Mesenchymal stem cell (in vitro differentiated cells and primary cell): ENCODE measurements at regions not wholly inside any gene's neighbourhood (a gene's known extent, or its start where the extent isn't known, plus 50 kb on each side); places are given as distances from the start of the nearest gene placed in this dataset.

Experiments
- DNase-seq: peaks from one replicate; pipeline ENCODE4 v3.0.0-alpha.2; 2013
- H2AFZ ChIP-seq: one replicate; pipeline ENCODE4 v1.6.1; 2013; ENCODE audit warnings: low read depth, mild to moderate bottlenecking, control low read depth, inconsistent platforms, low read length, moderate library complexity
- H2AK5ac ChIP-seq: 2 replicates; pipeline ENCODE4 v1.6.1; 2013; ENCODE audit warnings: low read length, moderate library complexity, mild to moderate bottlenecking, inconsistent platforms; ENCODE audit not compliant: severe bottlenecking
- H2BK120ac ChIP-seq: one replicate; pipeline ENCODE4 v1.6.1; 2013; ENCODE audit warnings: low read depth, mild to moderate bottlenecking, inconsistent platforms, low read length, moderate library complexity
- H2BK12ac ChIP-seq, 2 experiments: one replicate each; pipeline ENCODE4 v1.6.1; 2013; ENCODE audit warnings: inconsistent platforms in 2 of 2, low read length in 2 of 2, mild to moderate bottlenecking in 2 of 2, moderate library complexity in 2 of 2, control low read depth in 1 of 2
- H2BK15ac ChIP-seq: one replicate; pipeline ENCODE4 v1.6.1; 2013; ENCODE audit warnings: mild to moderate bottlenecking, low read depth, inconsistent platforms; ENCODE audit not compliant: poor library complexity, severe bottlenecking
- H2BK5ac ChIP-seq: 2 replicates; pipeline ENCODE4 v1.6.1; 2013; ENCODE audit warnings: low read depth, mild to moderate bottlenecking, low read length, control low read depth, inconsistent platforms; ENCODE audit not compliant: poor library complexity, severe bottlenecking
- H3K14ac ChIP-seq, 2 experiments: one replicate each; pipeline ENCODE4 v1.6.1; 2013; ENCODE audit warnings: inconsistent platforms in 2 of 2, low read length in 2 of 2, control low read depth in 1 of 2, mild to moderate bottlenecking in 1 of 2, moderate library complexity in 1 of 2
- H3K18ac ChIP-seq, 2 experiments: one replicate each; pipeline ENCODE4 v1.6.1; 2013; ENCODE audit warnings: inconsistent platforms in 2 of 2, low read length in 2 of 2, control low read depth in 1 of 2, low read depth in 1 of 2, mild to moderate bottlenecking in 1 of 2
- H3K23ac ChIP-seq, 2 experiments: one replicate each; pipeline ENCODE4 v1.6.1; 2013; ENCODE audit warnings: inconsistent platforms in 2 of 2, low read length in 2 of 2, mild to moderate bottlenecking in 2 of 2, moderate library complexity in 2 of 2, control low read depth in 1 of 2
- H3K27ac ChIP-seq: 2 replicates; pipeline ENCODE4 v1.5.1; 2013; ENCODE audit warnings: mild to moderate bottlenecking, moderate library complexity, low read length, control low read depth, inconsistent platforms; ENCODE audit not compliant: poor library complexity, severe bottlenecking
- H3K27me3 ChIP-seq, 2 experiments: 2 replicates each; pipeline versions ENCODE4 v1.6.1 to v1.7.0; 2013; ENCODE audit warnings: low read length in 2 of 2, mild to moderate bottlenecking in 2 of 2, moderate library complexity in 2 of 2, control low read depth in 1 of 2, inconsistent platforms in 1 of 2; ENCODE audit not compliant: control insufficient read depth in 1 of 2, insufficient read depth in 1 of 2
- H3K36me3 ChIP-seq, 2 experiments: 2 replicates each; pipeline versions ENCODE4 v1.6.1 to v1.7.0; 2013; ENCODE audit warnings: low read length in 2 of 2, control low read depth in 1 of 2, inconsistent platforms in 1 of 2, low read depth in 1 of 2, mild to moderate bottlenecking in 1 of 2; ENCODE audit not compliant: insufficient read depth in 2 of 2, control insufficient read depth in 1 of 2
- H3K4ac ChIP-seq, 2 experiments: one replicate each; pipeline ENCODE4 v1.6.1; 2013; ENCODE audit warnings: inconsistent platforms in 2 of 2, low read length in 2 of 2, mild to moderate bottlenecking in 2 of 2, moderate library complexity in 2 of 2, control low read depth in 1 of 2, low read depth in 1 of 2
- H3K4me1 ChIP-seq: 2 replicates; pipeline ENCODE4 v1.6.1; 2013; ENCODE audit warnings: low read depth, low read length, control low read depth; ENCODE audit not compliant: control insufficient read depth, insufficient read depth
- H3K4me2 ChIP-seq: 2 replicates; pipeline ENCODE4 v1.6.1; 2013; ENCODE audit warnings: low read length, mild to moderate bottlenecking, inconsistent platforms; ENCODE audit not compliant: poor library complexity, severe bottlenecking
- H3K4me3 ChIP-seq, 2 experiments: 2 replicates each; pipeline versions ENCODE4 v1.5.1 to v1.7.0; 2013; ENCODE audit warnings: low read length in 2 of 2, mild to moderate bottlenecking in 2 of 2, control low read depth in 1 of 2, low read depth in 1 of 2; ENCODE audit not compliant: insufficient read depth in 1 of 2
- H3K79me1 ChIP-seq: replicated peaks from 2 replicates; pipeline ENCODE4 v1.6.1; 2013; ENCODE audit warnings: mild to moderate bottlenecking, control low read depth, low read length, inconsistent platforms; ENCODE audit not compliant: poor library complexity, severe bottlenecking
- H3K9ac ChIP-seq: 2 replicates; pipeline ENCODE4 v1.7.0; 2013; ENCODE audit warnings: mild to moderate bottlenecking, low read length, moderate library complexity
- H3K9me3 ChIP-seq: 2 replicates; pipeline ENCODE4 v1.7.0; 2013; ENCODE audit warnings: mild to moderate bottlenecking, low read length; ENCODE audit not compliant: control insufficient read depth
- H4K8ac ChIP-seq: one replicate; pipeline ENCODE4 v1.6.1; 2013; ENCODE audit warnings: inconsistent platforms, mild to moderate bottlenecking, low read length, moderate library complexity
- H4K91ac ChIP-seq: one replicate; pipeline ENCODE4 v1.6.1; 2013; ENCODE audit warnings: mild to moderate bottlenecking, low read length, inconsistent platforms
- WGBS: methylation state at CpG from one replicate; pipeline ENCODE4 v1.1.7; 2013; ENCODE audit warnings: mixed read lengths; 5-methylcytosine and 5-hydroxymethylcytosine counted together

DNA sequence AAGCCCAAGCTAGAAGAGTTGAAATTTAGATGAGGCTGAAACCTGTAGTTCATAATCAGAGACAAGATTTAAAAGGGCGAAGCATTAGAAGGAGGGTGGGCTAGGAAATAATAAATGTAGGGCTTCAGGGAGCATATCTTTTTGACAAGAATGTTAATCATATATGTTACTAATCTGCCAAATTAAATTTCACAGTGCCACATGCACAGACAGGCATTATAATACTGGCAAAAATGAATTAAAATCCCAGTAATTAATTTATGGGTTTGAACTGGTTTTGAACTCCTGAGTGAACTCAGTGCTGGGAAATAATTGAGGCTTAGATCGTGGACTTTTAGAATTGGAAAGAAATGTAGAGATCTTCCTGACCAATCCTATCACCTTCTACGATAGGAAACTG, 383.5 kb upstream of the IL12A start:
- Histone ChIP-seq H3K4ac (no peak overlapping the region), H2BK15ac (no peak overlapping the region), H3K4me1 (no peaks in the 10 kb centered on the region), H3K27ac (no peak overlapping the region), H3K36me3 (no peaks in the 10 kb centered on the region), H3K4me2 (no peak overlapping the region), H3K27me3 (no peaks in the 10 kb centered on the region), H3K14ac (no peak overlapping the region), H3K18ac (no peak overlapping the region), H2BK120ac (no peak overlapping the region), H2AK5ac (no peak overlapping the region), H3K9me3 (peaks cover 16% of the 10 kb centered on the region), H2BK5ac (no peak overlapping the region), H3K79me1 (no peaks in the 10 kb centered on the region), H3K9ac (no peak overlapping the region), H2AFZ (no peak overlapping the region), H3K4me3 (no peak overlapping the region), H3K23ac (no peak overlapping the region), H2BK12ac (no peak overlapping the region), H4K91ac (no peak overlapping the region), H4K8ac (no peak overlapping the region)
- no peak for DNase-seq
- WGBS = 93% methylated on average over 3 of the region's 3 CpGs

DNA sequence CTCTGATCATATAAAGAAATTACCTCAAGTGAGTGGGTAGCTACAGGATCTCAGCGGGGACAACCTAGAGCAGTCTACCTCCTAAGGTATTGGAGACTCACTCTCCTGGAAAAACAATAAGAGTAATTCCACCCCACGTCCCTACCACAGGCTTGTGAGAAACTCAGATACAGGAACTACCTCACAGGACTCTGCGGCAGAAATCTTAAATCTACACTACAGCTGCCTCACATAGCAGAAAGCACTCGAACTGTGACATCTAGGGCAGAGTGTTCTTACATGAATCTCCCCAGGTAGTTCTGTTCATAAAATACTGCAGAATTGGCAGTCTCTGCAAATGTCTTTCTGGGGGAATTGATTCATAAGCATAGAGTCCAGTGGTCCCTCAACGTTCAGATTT, 382.9 kb upstream of the IL12A start:
- Histone ChIP-seq H2BK12ac (no peak overlapping the region), H3K14ac (no peak overlapping the region), H3K27ac (no peak overlapping the region), H3K9me3 (peaks cover 10% of the 10 kb centered on the region), H3K4ac (no peak overlapping the region), H4K91ac (no peak overlapping the region), H4K8ac (no peak overlapping the region), H3K9ac (no peak overlapping the region), H2AFZ (no peak overlapping the region), H2AK5ac (no peak overlapping the region), H2BK15ac (no peak overlapping the region), H3K79me1 (no peaks in the 10 kb centered on the region), H3K4me1 (no peaks in the 10 kb centered on the region), H3K4me2 (no peak overlapping the region), H2BK5ac (no peak overlapping the region), H3K23ac (no peak overlapping the region), H3K27me3 (no peaks in the 10 kb centered on the region), H2BK120ac (no peak overlapping the region), H3K36me3 (no peaks in the 10 kb centered on the region), H3K18ac (no peak overlapping the region), H3K4me3 (no peak overlapping the region)
- WGBS = 91% methylated on average over 5 of the region's 5 CpGs
- DNase-seq = no peak

DNA sequence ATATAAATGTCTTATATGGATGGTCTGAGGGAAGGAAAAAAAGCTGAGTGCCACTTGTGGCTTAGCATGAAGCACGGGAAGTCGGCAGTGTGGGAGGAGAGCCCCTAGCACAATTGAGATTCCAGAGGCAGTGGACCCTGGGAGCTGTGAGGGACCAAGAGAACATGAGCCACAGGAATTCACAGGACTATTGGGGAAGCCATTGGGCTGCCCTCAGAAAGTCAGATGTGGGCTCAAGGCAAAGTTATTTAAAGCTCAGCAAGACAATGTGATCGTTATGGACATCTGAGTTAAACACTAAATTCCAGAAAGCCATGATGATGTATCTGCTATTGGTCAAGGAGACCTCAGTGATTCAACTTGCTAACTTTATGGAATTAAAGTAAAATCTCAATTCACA, 380.8 kb upstream of the IL12A start:
- H4K91ac ChIP-seq = no peak overlapping the region
- 83% methylated on average over 3 of the region's 3 CpGs for WGBS
- H3K4me1 ChIP-seq = no peaks in the 10 kb centered on the region
- DNase-seq = no peak
- no peaks in the 10 kb centered on the region for H3K79me1 ChIP-seq
- H3K14ac ChIP-seq = no peak overlapping the region
- H3K4me2 ChIP-seq = no peak overlapping the region
- H2AK5ac ChIP-seq = no peak overlapping the region
- no peak overlapping the region for H2BK120ac ChIP-seq
- no peak overlapping the region for H3K9ac ChIP-seq
- H3K36me3 ChIP-seq = no peaks in the 10 kb centered on the region
- no peak overlapping the region for H2BK12ac ChIP-seq
- H3K23ac ChIP-seq = no peak overlapping the region
- no peaks in the 10 kb centered on the region for H3K27me3 ChIP-seq
- H3K4ac ChIP-seq = no peak overlapping the region
- H3K9me3 ChIP-seq = no peaks in the 10 kb centered on the region
- no peak overlapping the region for H3K27ac ChIP-seq
- no peak overlapping the region for H3K18ac ChIP-seq
- H2AFZ ChIP-seq = no peak overlapping the region
- H3K4me3 ChIP-seq = no peak overlapping the region
- H4K8ac ChIP-seq = no peak overlapping the region
- H2BK5ac ChIP-seq = no peak overlapping the region
- no peak overlapping the region for H2BK15ac ChIP-seq

DNA sequence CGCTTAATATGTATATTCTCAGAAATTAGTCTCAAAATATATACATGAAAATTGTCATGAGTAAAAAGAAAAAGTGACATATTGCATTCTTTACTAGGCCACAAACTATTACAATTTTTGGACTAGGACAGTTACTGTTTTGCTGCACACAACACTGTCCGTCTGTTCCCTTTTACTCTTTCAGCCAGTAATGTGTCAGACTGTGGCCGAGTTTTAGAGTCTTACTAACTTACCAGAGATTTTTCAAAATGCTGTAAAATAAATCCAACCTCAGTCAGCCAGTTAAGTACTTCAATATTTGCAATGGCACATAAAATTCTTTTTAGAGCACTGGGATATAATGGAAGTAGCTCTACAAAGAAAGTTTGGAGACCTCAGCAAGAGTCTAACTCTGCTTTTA, 380.3 kb upstream of the IL12A start:
- Histone ChIP-seq H2AFZ (no peak overlapping the region), H2AK5ac (no peak overlapping the region), H2BK120ac (no peak overlapping the region), H3K23ac (no peak overlapping the region), H3K4ac (no peak overlapping the region), H3K9me3 (no peaks in the 10 kb centered on the region), H3K9ac (no peak overlapping the region), H3K4me1 (no peaks in the 10 kb centered on the region), H3K18ac (no peak overlapping the region), H4K8ac (no peak overlapping the region), H3K4me2 (no peak overlapping the region), H3K27me3 (no peaks in the 10 kb centered on the region), H3K14ac (no peak overlapping the region), H3K4me3 (no peak overlapping the region), H3K27ac (no peak overlapping the region), H4K91ac (no peak overlapping the region), H3K36me3 (no peaks in the 10 kb centered on the region), H3K79me1 (no peaks in the 10 kb centered on the region), H2BK5ac (no peak overlapping the region), H2BK12ac (no peak overlapping the region), H2BK15ac (no peak overlapping the region)
- 92% methylated on average over 2 of the region's 3 CpGs for WGBS
- no peak for DNase-seq
